H1 (cell line): ENCODE measurements at regions not wholly inside any gene's neighbourhood (a gene's known extent, or its start where the extent isn't known, plus 50 kb on each side); places are given as distances from the start of the nearest gene placed in this dataset.

Experiments
- CTCF ChIA-PET: fragments of 300-600 bp; sonication (Branson Sonifier 250); formaldehyde crosslinking; loops from one replicate; lab custom pipeline; 2021; ENCODE audit not compliant: partially characterized antibody; lab: Charles Lee
- POLR2A ChIA-PET: fragments of 300-600 bp; sonication (Branson Sonifier 250); formaldehyde crosslinking; loops from one replicate; lab custom pipeline; 2021; ENCODE audit warnings: inconsistent platforms; ENCODE audit not compliant: partially characterized antibody; lab: Charles Lee
- DNase-seq, 2 experiments: peaks; one replicate each; pipeline versions ENCODE4 v3.0.0 to v3.0.0-alpha.2; 2010 to 2022; ENCODE audit warnings: low spot score in 2 of 2, low read depth in 1 of 2, mixed read lengths in 1 of 2
- FAIRE-seq: peaks from 2 replicates; lab custom pipeline; 2011; peaks lifted over from hg19 to GRCh38; lab: Jason Lieb, UNC
- H2AFZ ChIP-seq: 2 replicates; pipeline ENCODE4 v1.8.1; 2012; ENCODE audit warnings: low read length, inconsistent platforms
- H2AK5ac ChIP-seq: 2 replicates; pipeline ENCODE4 v1.6.1; 2013; ENCODE audit warnings: low read depth, low read length
- H2BK120ac ChIP-seq: replicated peaks from 2 replicates; pipeline ENCODE3; 2013; ENCODE audit warnings: low read depth, low read length, inconsistent platforms
- H2BK12ac ChIP-seq: 2 replicates; pipeline ENCODE4 v1.6.1; 2013; ENCODE audit warnings: low read depth, low read length
- H2BK15ac ChIP-seq: 2 replicates; pipeline ENCODE4 v1.6.1; 2013; ENCODE audit warnings: low read length
- H2BK20ac ChIP-seq: 2 replicates; pipeline ENCODE4 v1.6.1; 2013; ENCODE audit warnings: low read length
- H2BK5ac ChIP-seq: 2 replicates; pipeline ENCODE4 v1.6.1; 2013; ENCODE audit warnings: low read depth, low read length
- H3K14ac ChIP-seq: 2 replicates; pipeline ENCODE4 v1.6.1; 2013; ENCODE audit warnings: inconsistent platforms; ENCODE audit not compliant: insufficient read length
- H3K18ac ChIP-seq: 2 replicates; pipeline ENCODE4 v1.6.1; 2013; ENCODE audit warnings: low read length; ENCODE audit errors: extremely low read depth
- H3K23ac ChIP-seq: 2 replicates; pipeline ENCODE4 v1.6.1; 2013; ENCODE audit warnings: inconsistent platforms; ENCODE audit not compliant: insufficient read length
- H3K23me2 ChIP-seq: 2 replicates; pipeline ENCODE4 v1.6.1; 2013; ENCODE audit warnings: low read depth, low read length
- H3K27ac ChIP-seq: 2 replicates; pipeline ENCODE4 v1.6.1; 2011; ENCODE audit warnings: low read depth, low read length, inconsistent platforms
- H3K27me3 ChIP-seq, 4 experiments: replicated peaks in 1 of 4; 1 replicate in 1 of 4; 2 replicates in 3 of 4; pipeline versions ENCODE4 v1.6.1 to v1.8.1; 2011 to 2013; ENCODE audit warnings: low read length in 3 of 4, mild to moderate bottlenecking in 3 of 4, inconsistent platforms in 2 of 4, mixed read lengths in 2 of 4, moderate library complexity in 1 of 4; ENCODE audit not compliant: control insufficient read depth in 3 of 4, insufficient read depth in 3 of 4; ENCODE audit errors: extremely low read depth in 1 of 4
- H3K36me3 ChIP-seq, 4 experiments: 2 replicates each; pipeline versions ENCODE4 v1.6.1 to v1.8.1; 2011 to 2013; ENCODE audit warnings: mild to moderate bottlenecking in 4 of 4, low read length in 3 of 4, moderate library complexity in 2 of 4, control low read depth in 1 of 4, inconsistent platforms in 1 of 4; ENCODE audit not compliant: insufficient read depth in 4 of 4, control insufficient read depth in 2 of 4
- H3K4ac ChIP-seq: replicated peaks from 2 replicates; pipeline ENCODE3; 2013; ENCODE audit warnings: low read length, low read depth, mixed read lengths, inconsistent platforms; ENCODE audit not compliant: insufficient read length
- H3K4me1 ChIP-seq, 4 experiments: replicated peaks in 1 of 4; 1 replicate in 1 of 4; 2 replicates in 3 of 4; pipeline versions ENCODE4 v1.6.1 to v1.8.1; 2011 to 2013; ENCODE audit warnings: low read length in 3 of 4, inconsistent platforms in 2 of 4, mixed read lengths in 1 of 4; ENCODE audit not compliant: insufficient read depth in 4 of 4, control insufficient read depth in 3 of 4
- H3K4me2 ChIP-seq, 2 experiments: 2 replicates each; pipeline versions ENCODE4 v1.6.1 to v1.8.1; 2011 to 2013; ENCODE audit warnings: low read depth in 2 of 2, low read length in 2 of 2, control low read depth in 1 of 2, inconsistent platforms in 1 of 2, mild to moderate bottlenecking in 1 of 2; ENCODE audit not compliant: insufficient read depth in 1 of 2
- H3K4me3 ChIP-seq, 4 experiments: fragments of 200-600, 300-600 bp in 1 of 4; sonication (generic), shearing (Covaris generic), sonication (Bioruptor Twin) in 1 of 4; 2 replicates each; pipeline versions ENCODE4 v1.5.1 to v1.8.1; 2011 to 2016; ENCODE audit warnings: low read length in 4 of 4, low read depth in 3 of 4, control low read depth in 2 of 4, inconsistent platforms in 2 of 4, mild to moderate bottlenecking in 2 of 4, mixed read lengths in 1 of 4, moderate library complexity in 1 of 4; ENCODE audit not compliant: insufficient read depth in 2 of 4; ENCODE audit errors: extremely low read depth in 1 of 4
- H3K56ac ChIP-seq: replicated peaks from 2 replicates; pipeline ENCODE3; 2013; ENCODE audit warnings: low read depth, mild to moderate bottlenecking, mixed read lengths, low read length, inconsistent platforms; ENCODE audit not compliant: insufficient read length
- H3K79me1 ChIP-seq: 2 replicates; pipeline ENCODE4 v1.6.1; 2013; ENCODE audit warnings: low read depth, low read length, control low read depth
- H3K79me2 ChIP-seq, 2 experiments: 2 replicates each; pipeline versions ENCODE4 v1.6.1 to v1.8.1; 2012 to 2013; ENCODE audit warnings: low read length in 2 of 2, mild to moderate bottlenecking in 2 of 2, inconsistent platforms in 1 of 2; ENCODE audit not compliant: insufficient read depth in 2 of 2, control insufficient read depth in 1 of 2
- H3K9ac ChIP-seq, 4 experiments: replicated peaks in 1 of 4; 1 replicate in 1 of 4; 2 replicates in 3 of 4; pipeline versions ENCODE4 v1.6.1 to v1.8.1; 2011 to 2013; ENCODE audit warnings: low read depth in 3 of 4, low read length in 3 of 4, control low read depth in 2 of 4, mild to moderate bottlenecking in 2 of 4, moderate library complexity in 2 of 4, inconsistent platforms in 1 of 4; ENCODE audit errors: extremely low read depth in 1 of 4
- H3K9me3 ChIP-seq, 2 experiments: 2 replicates each; pipeline versions ENCODE4 v1.6.1 to v1.8.1; 2012 to 2013; ENCODE audit warnings: mild to moderate bottlenecking in 2 of 2, moderate library complexity in 2 of 2, control low read depth in 1 of 2, inconsistent platforms in 1 of 2, low read depth in 1 of 2, low read length in 1 of 2, mixed read lengths in 1 of 2; ENCODE audit not compliant: insufficient read depth in 2 of 2
- H4K20me1 ChIP-seq, 2 experiments: replicated peaks in 1 of 2; 2 replicates each; pipeline versions ENCODE3 to v1.8.1; 2011 to 2013; ENCODE audit warnings: inconsistent platforms in 2 of 2, low read length in 2 of 2, mild to moderate bottlenecking in 1 of 2; ENCODE audit not compliant: insufficient read depth in 2 of 2, control insufficient read depth in 1 of 2
- H4K5ac ChIP-seq: 2 replicates; pipeline ENCODE4 v1.6.1; 2013; ENCODE audit warnings: low read length, low read depth, mixed read lengths, inconsistent platforms; ENCODE audit not compliant: insufficient read length
- H4K8ac ChIP-seq: 2 replicates; pipeline ENCODE4 v1.8.0; 2013; ENCODE audit warnings: mild to moderate bottlenecking, moderate library complexity, low read length, inconsistent platforms; ENCODE audit not compliant: insufficient read depth; ENCODE audit errors: extremely low read depth
- H4K91ac ChIP-seq: replicated peaks from 2 replicates; pipeline ENCODE3; 2013; ENCODE audit warnings: low read length, mixed read lengths, inconsistent platforms; ENCODE audit not compliant: insufficient read length
- ATF2 ChIP-seq: IDR thresholded peaks from 2 replicates; pipeline ENCODE4 v1.6.1; 2012; ENCODE audit warnings: low read length, inconsistent platforms
- BCL11A ChIP-seq, 2 experiments: IDR thresholded peaks; one replicate each; pipeline ENCODE4 v1.6.1; 2011; ENCODE audit warnings: low read depth in 2 of 2, low read length in 2 of 2, mild to moderate bottlenecking in 2 of 2
- EP300 ChIP-seq, 2 experiments: IDR thresholded peaks; 1 replicate in 1 of 2; 2 replicates in 1 of 2; pipeline ENCODE4 v1.6.1; 2011 to 2012; ENCODE audit warnings: low read depth in 2 of 2, low read length in 2 of 2, mild to moderate bottlenecking in 2 of 2, borderline replicate concordance in 1 of 2, inconsistent platforms in 1 of 2, moderate library complexity in 1 of 2
- JUN ChIP-seq: IDR thresholded peaks from 2 replicates; pipeline ENCODE4 v1.6.1; 2011; ENCODE audit warnings: low read depth, mild to moderate bottlenecking, improper control_type of control experiment, low read length
- MAX ChIP-seq: IDR thresholded peaks from 2 replicates; pipeline ENCODE4 v1.6.1; 2012; ENCODE audit warnings: inconsistent platforms
- POLR2AphosphoS5 ChIP-seq: IDR thresholded peaks from 2 replicates; pipeline ENCODE4 v1.6.1; 2011; ENCODE audit warnings: low read depth, low read length
- RFX5 ChIP-seq: IDR thresholded peaks from 2 replicates; pipeline ENCODE4 v1.6.1; 2011; ENCODE audit warnings: low read depth, low read length, improper control_type of control experiment, borderline replicate concordance
- RXRA ChIP-seq: IDR thresholded peaks from 2 replicates; pipeline ENCODE4 v1.6.1; 2011; ENCODE audit warnings: low read depth, mild to moderate bottlenecking, low read length, moderate library complexity; ENCODE audit not compliant: insufficient read depth
- SIRT6 ChIP-seq: IDR thresholded peaks from one replicate; pipeline ENCODE4 v1.7.1; 2012; ENCODE audit warnings: low read length, inconsistent platforms
- SP2 ChIP-seq: IDR thresholded peaks from 2 replicates; pipeline ENCODE4 v1.6.1; 2012; ENCODE audit warnings: mild to moderate bottlenecking, low read length, inconsistent platforms
- USF2 ChIP-seq: IDR thresholded peaks from 2 replicates; pipeline ENCODE4 v1.6.1; 2011; ENCODE audit warnings: low read length, improper control_type of control experiment
- ZNF274 ChIP-seq: IDR thresholded peaks from 2 replicates; pipeline ENCODE4 v1.7.0; 2012; ENCODE audit warnings: low read length, borderline replicate concordance; ENCODE audit errors: extremely low read depth
- WGBS, 2 experiments: shearing (Covaris generic) in 1 of 2; methylation state at CpG; one replicate each; pipeline versions ENCODE4 v1.1.6 to v1.1.7; 2013 to 2015; ENCODE audit warnings: low lambda C conversion rate in 2 of 2, mixed read lengths in 2 of 2, inconsistent platforms in 1 of 2, low coverage in 1 of 2, missing lambda C conversion rate in 1 of 2; ENCODE audit not compliant: insufficient replicate concordance in 2 of 2, insufficient coverage in 1 of 2, insufficient read length in 1 of 2; ENCODE audit errors: extremely low coverage in 1 of 2, missing lambda C conversion rate in 1 of 2; 5-methylcytosine and 5-hydroxymethylcytosine counted together

- 90% methylated on average over 4 of the region's 4 CpGs; no CpG with 5 or more reads in 1 of the 2 experiments for WGBS, 2 experiments
- no peaks in the 10 kb centered on the region for H3K23me2 ChIP-seq
- no peak overlapping the region for H4K8ac ChIP-seq
- H3K27me3 ChIP-seq: no peaks in the 10 kb centered on the region
- no peak overlapping the region for H2BK15ac ChIP-seq
- no peak overlapping the region for H2AK5ac ChIP-seq
- H4K20me1 ChIP-seq: no peaks in the 10 kb centered on the region
- H3K18ac ChIP-seq: no peak overlapping the region
- no peaks in the 10 kb centered on the region for H3K9me3 ChIP-seq
- no peak overlapping the region for H3K4me3 ChIP-seq
- no peak for FAIRE-seq
- no peak overlapping the region for H4K91ac ChIP-seq
- ChIA-PET POLR2A (no interaction called here), CTCF (no interaction called here)
- H3K36me3 ChIP-seq: no peaks in the 10 kb centered on the region
- no peak overlapping the region for H2BK12ac ChIP-seq
- H3K79me1 ChIP-seq: no peaks in the 10 kb centered on the region
- H3K79me2 ChIP-seq: no peaks in the 10 kb centered on the region
- H2BK5ac ChIP-seq: no peak overlapping the region
- no peak for DNase-seq
- no peak overlapping the region for H3K56ac ChIP-seq
- no peak overlapping the region for H2BK120ac ChIP-seq
- H3K14ac ChIP-seq: no peak overlapping the region
- no peak overlapping the region for H4K5ac ChIP-seq
- no peak overlapping the region for H2AFZ ChIP-seq
- no peaks in the 10 kb centered on the region for H3K4me1 ChIP-seq
- H2BK20ac ChIP-seq: no peak overlapping the region
- H3K4ac ChIP-seq: no peak overlapping the region
- H3K23ac ChIP-seq: no peak overlapping the region
- H3K27ac ChIP-seq: no peak overlapping the region
- H3K9ac ChIP-seq: no peak overlapping the region
- no peak overlapping the region for H3K4me2 ChIP-seq
- TF ChIP-seq RFX5 (no peak), MAX (no peak), JUN (no peak), ZNF274 (no peak), USF2 (no peak), BCL11A (IDR thresholded peaks at IDR 0.05; ENCODE audit: low read depth in 2 of 2, low read length in 2 of 2) (no peak), ATF2 (no peak), SIRT6 (no peak), EP300 (IDR thresholded peaks at IDR 0.05; ENCODE audit: borderline replicate concordance in 1 of 2, low read depth in 2 of 2, low read length in 2 of 2) (no peak), POLR2AphosphoS5 (no peak), RXRA (no peak), SP2 (no peak)
Observed at GRCh38 chr11:25339281-25339680, 842.4 kb downstream of the LUZP2 start.
